A673 (cell line): ENCODE measurements at regions not wholly inside any gene's neighbourhood (a gene's known extent, or its start where the extent isn't known, plus 50 kb on each side); places are given as distances from the start of the nearest gene placed in this dataset.
"Not testable (repeated sequence)": the region's sequence is repeated elsewhere in the genome, so short reads cannot be mapped to it uniquely, and the experiment has no call there.

Experiments
- BruUV-seq: library from RNA; stranded (reverse); fragments of 400-500 nt; replicated peaks from 2 replicates; lab custom pipeline; 2021; lab: Mats Ljungman, UMichigan
- CTCF ChIA-PET: fragments of 300-600 bp; sonication (Branson Sonifier 250); formaldehyde crosslinking; loops from one replicate; lab custom pipeline; 2022; ENCODE audit warnings: antibody characterized with exemption; lab: Charles Lee
- POLR2A ChIA-PET: fragments of 300-600 bp; sonication (Branson Sonifier 250); formaldehyde crosslinking; loops from one replicate; lab custom pipeline; 2022; ENCODE audit warnings: antibody characterized with exemption; ENCODE audit not compliant: low non-redundant PET; lab: Charles Lee
- DNase-seq: peaks from one replicate; pipeline ENCODE4 v3.0.0-alpha.2; 2015; ENCODE audit warnings: low spot score
- H3K27ac ChIP-seq: fragments of 200-600 bp; sonication (generic); 2 replicates; pipeline ENCODE4 v1.5.1; 2016; ENCODE audit warnings: mixed run types, low read depth, mild to moderate bottlenecking, mixed read lengths, antibody characterized with exemption, low read length; ENCODE audit not compliant: poor library complexity, severe bottlenecking
- H3K27me3 ChIP-seq: fragments of 200-600 bp; sonication (generic); replicated peaks from 2 replicates; pipeline ENCODE4 v1.6.1; 2017; ENCODE audit warnings: mixed run types, low read depth, mild to moderate bottlenecking, mixed read lengths, antibody characterized with exemption, low read length; ENCODE audit not compliant: insufficient read depth, poor library complexity
- H3K36me3 ChIP-seq: fragments of 200-600 bp; sonication (generic); 2 replicates; pipeline ENCODE4 v1.6.1; 2016; ENCODE audit warnings: mixed run types, mild to moderate bottlenecking, mixed read lengths, antibody characterized with exemption, low read length; ENCODE audit not compliant: insufficient read depth, poor library complexity, severe bottlenecking
- H3K4me1 ChIP-seq: fragments of 200-600 bp; sonication (generic); 2 replicates; pipeline ENCODE4 v1.6.1; 2017; ENCODE audit warnings: mixed run types, mild to moderate bottlenecking, mixed read lengths, antibody characterized with exemption, low read length; ENCODE audit not compliant: insufficient read depth, poor library complexity, severe bottlenecking
- H3K4me3 ChIP-seq: fragments of 200-600 bp; sonication (generic); 2 replicates; pipeline ENCODE4 v1.5.1; 2016; ENCODE audit warnings: low read depth, mixed run types, mild to moderate bottlenecking, mixed read lengths, low read length; ENCODE audit not compliant: poor library complexity, severe bottlenecking
- H3K9me3 ChIP-seq: fragments of 200-600 bp; sonication (generic); 2 replicates; pipeline ENCODE4 v1.6.1; 2016; ENCODE audit warnings: mixed run types, low read depth, mild to moderate bottlenecking, mixed read lengths, antibody characterized with exemption, low read length; ENCODE audit not compliant: poor library complexity, severe bottlenecking
- EZH2 ChIP-seq: fragments of 200-600 bp; sonication (generic); IDR thresholded peaks from 2 replicates; pipeline ENCODE4 v1.6.1; 2017; ENCODE audit warnings: borderline replicate concordance, low read depth, mild to moderate bottlenecking, mixed read lengths, antibody characterized with exemption, low read length; ENCODE audit not compliant: poor library complexity, severe bottlenecking
- intact Hi-C: fragments of 100-400 bp; cut with micrococcal nuclease; formaldehyde crosslinking; loops from one replicate; pipeline ENCODE4 v1.10.0; 2022; ENCODE audit not compliant: unreplicated experiment
- TF ChIP-seq, protein P1 (sequence below): fragments of 300-800, 200-600 bp; sonication (generic); conservative IDR thresholded peaks from 2 replicates; pipeline ENCODE4 v1.5.1; 2017; ENCODE audit warnings: low read depth, mild to moderate bottlenecking, antibody characterized with exemption, low read length, moderate library complexity, mixed read lengths

DNA sequence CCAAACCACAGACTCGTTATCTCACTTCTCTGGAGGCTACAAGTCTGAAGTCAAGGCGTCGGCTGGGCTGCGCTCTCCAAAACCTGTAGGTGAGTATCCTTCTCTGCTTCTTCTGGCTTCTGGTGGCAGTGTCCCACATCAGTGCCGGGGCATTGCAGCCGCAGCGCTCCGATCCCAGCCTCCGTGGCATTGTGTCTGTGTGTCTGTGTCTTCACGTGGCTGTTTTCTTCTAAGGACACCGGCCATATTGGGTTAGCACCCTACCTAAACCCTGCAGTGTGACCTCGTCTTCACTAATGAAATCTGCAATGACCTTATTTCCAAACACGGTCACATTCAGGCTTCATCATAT is 584.9 kb upstream of the COBL start:
- TF ChIP-seq, protein P1, sequence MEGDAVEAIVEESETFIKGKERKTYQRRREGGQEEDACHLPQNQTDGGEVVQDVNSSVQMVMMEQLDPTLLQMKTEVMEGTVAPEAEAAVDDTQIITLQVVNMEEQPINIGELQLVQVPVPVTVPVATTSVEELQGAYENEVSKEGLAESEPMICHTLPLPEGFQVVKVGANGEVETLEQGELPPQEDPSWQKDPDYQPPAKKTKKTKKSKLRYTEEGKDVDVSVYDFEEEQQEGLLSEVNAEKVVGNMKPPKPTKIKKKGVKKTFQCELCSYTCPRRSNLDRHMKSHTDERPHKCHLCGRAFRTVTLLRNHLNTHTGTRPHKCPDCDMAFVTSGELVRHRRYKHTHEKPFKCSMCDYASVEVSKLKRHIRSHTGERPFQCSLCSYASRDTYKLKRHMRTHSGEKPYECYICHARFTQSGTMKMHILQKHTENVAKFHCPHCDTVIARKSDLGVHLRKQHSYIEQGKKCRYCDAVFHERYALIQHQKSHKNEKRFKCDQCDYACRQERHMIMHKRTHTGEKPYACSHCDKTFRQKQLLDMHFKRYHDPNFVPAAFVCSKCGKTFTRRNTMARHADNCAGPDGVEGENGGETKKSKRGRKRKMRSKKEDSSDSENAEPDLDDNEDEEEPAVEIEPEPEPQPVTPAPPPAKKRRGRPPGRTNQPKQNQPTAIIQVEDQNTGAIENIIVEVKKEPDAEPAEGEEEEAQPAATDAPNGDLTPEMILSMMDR = no peak
- no peak for TF ChIP-seq EZH2
- CTCF ChIA-PET = no interaction called here
- no peak for DNase-seq
- Histone ChIP-seq H3K4me3 (no peak overlapping the region), H3K9me3 (peaks cover 36% of the 10 kb centered on the region), H3K27me3 (no peaks in the 10 kb centered on the region), H3K4me1 (no peaks in the 10 kb centered on the region), H3K36me3 (no peaks in the 10 kb centered on the region), H3K27ac (no peak overlapping the region)
- POLR2A ChIA-PET = no interaction called here
- intact Hi-C loops = no loop called here
- no TSS peak for BruUV-seq

DNA sequence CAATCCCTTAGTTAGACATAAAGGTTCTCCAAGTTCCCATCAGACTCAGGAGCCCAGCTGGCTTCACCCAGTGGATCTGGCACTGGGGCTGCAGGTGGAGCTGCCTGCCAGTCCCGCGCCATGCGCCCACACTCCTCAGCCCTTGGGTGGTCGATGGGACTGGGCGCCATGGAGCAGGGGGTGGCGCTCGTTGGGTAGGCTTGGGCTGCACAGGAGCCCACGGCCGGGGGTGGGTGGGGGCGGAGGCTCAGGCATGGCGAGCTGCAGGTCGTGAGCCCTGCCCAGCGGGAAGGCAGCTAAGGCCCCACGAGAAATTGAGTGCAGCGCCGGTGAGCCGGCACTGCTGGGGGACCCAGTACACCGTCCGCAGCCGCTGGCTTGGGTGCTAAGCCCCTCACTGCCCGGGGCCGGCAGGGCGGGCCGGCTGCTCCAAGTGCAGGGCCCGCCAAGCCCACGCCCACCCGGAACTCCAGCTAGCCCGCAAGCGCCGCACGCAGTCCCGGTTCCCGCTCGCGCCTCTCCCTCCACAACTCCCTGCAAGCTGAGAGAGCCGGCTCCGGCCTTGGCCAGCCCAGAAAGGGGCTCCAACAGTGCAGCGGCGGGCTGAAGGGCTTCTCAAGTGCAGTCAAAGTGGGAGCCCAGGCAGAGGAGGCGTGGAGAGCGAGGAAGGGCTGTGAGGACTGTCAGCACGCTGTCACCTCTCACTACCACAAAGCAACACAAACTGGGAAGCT is 584.3 kb upstream of the COBL start:
- CTCF ChIA-PET, BruUV-seq, H3K27ac ChIP-seq, POLR2A ChIA-PET, H3K27me3 ChIP-seq, H3K4me3 ChIP-seq, DNase-seq, intact Hi-C loops, H3K4me1 ChIP-seq, H3K36me3 ChIP-seq: not testable (repeated sequence)
- peaks cover 36% of the 10 kb centered on the region for H3K9me3 ChIP-seq

DNA sequence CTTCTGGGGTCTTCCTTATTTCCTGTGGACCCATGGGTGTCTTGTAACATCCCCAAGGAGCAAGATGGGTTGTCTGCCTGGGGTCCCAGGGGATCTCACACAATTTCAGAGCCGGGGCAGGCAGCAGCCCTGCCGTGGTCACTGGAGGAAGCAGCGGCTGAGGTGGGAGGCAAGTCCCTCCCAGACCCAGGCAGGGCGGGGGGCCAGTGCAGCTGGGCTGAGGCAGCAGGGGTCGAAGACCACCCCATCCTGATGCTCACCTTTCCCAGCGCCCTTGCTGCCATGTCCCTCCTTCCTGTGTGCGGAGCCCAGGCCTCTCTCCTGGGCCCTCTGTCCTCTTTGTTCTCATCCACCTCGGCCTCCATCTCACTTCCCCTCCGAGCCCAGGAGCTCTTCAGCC is 583.0 kb upstream of the COBL start:
- peaks cover 30% of the 10 kb centered on the region for H3K9me3 ChIP-seq
- POLR2A ChIA-PET = no interaction called here
- intact Hi-C loops = no loop called here
- no peak for DNase-seq
- no peaks in the 10 kb centered on the region for H3K4me1 ChIP-seq
- CTCF ChIA-PET = no interaction called here
- no peaks in the 10 kb centered on the region for H3K36me3 ChIP-seq
- no peaks in the 10 kb centered on the region for H3K27me3 ChIP-seq
- no peak overlapping the region for H3K27ac ChIP-seq
- BruUV-seq = no TSS peak
- no peak for TF ChIP-seq EZH2
- TF ChIP-seq, protein P1 = no peak
- H3K4me3 ChIP-seq = no peak overlapping the region

DNA sequence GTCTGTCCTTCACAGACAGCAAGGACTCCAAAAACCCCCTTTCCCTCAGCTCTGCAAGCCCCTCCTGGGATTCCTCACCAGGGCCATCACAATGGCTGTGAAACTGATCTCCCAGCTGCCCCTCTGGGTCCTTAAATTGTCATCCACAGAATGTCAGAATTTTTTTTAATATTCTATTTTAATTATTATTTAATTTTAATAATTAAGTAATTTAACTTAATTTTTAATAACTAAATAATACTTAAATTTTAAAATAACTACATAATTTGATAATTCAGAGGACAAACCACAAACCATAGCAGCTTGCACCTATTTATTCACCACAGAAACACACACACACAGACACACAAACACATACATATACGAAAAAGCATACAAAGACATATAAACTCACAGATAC is 565.8 kb upstream of the COBL start:
- POLR2A ChIA-PET = no interaction called here
- intact Hi-C loops = no loop called here
- TF ChIP-seq, protein P1 = no peak
- no peak for TF ChIP-seq EZH2
- H3K4me3 ChIP-seq = no peak overlapping the region
- H3K36me3 ChIP-seq = no peaks in the 10 kb centered on the region
- H3K4me1 ChIP-seq = no peaks in the 10 kb centered on the region
- peaks cover 50% of the 10 kb centered on the region for H3K9me3 ChIP-seq
- BruUV-seq = no TSS peak
- DNase-seq = no peak
- H3K27me3 ChIP-seq = no peaks in the 10 kb centered on the region
- H3K27ac ChIP-seq = no peak overlapping the region
- CTCF ChIA-PET = no interaction called here
